Testis (tissue), 2 donors: ENCODE measurements at regions not wholly inside any gene's neighbourhood (a gene's known extent, or its start where the extent isn't known, plus 50 kb on each side); places are given as distances from the start of the nearest gene placed in this dataset.

ENCODE experiments used
- POLR2A ChIP-seq: fragments of 450-650 bp; IDR thresholded peaks from one replicate; pipeline ENCODE4 v1.6.1; 2017; ENCODE audit warnings: antibody characterized with exemption, mild to moderate bottlenecking, moderate library complexity
- TF ChIP-seq, protein P1 (sequence below), 3 experiments: fragments of 450-650 bp in 2 of 3; fragments of 200-600 bp in 1 of 3; sonication (generic) in 1 of 3; IDR thresholded peaks; one replicate each; pipeline ENCODE4 v1.5.1; 2016 to 2019; ENCODE audit warnings: antibody characterized with exemption in 3 of 3, mild to moderate bottlenecking in 2 of 3, moderate library complexity in 1 of 3

DNA sequence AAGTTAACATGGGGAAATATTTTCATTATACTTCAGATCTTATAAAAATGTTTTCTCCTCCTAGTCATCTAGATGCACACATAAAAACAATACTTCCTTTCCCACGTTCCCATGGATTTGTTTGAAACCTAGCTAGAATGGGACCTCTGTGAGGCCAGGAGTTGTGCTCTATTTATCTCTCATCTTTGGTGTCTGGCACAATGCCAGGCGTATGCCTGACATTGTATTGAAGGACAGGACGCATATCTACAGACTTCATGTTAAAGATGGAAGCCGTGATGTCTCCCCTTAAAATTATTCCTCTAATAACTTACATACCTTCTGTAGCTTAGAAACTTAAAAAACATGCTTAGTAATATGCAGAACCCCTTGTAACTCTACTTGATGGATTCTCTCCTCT, 394.5 kb upstream of the FAT1 start:
- TF ChIP-seq POLR2A = no peak
- TF ChIP-seq, protein P1, sequence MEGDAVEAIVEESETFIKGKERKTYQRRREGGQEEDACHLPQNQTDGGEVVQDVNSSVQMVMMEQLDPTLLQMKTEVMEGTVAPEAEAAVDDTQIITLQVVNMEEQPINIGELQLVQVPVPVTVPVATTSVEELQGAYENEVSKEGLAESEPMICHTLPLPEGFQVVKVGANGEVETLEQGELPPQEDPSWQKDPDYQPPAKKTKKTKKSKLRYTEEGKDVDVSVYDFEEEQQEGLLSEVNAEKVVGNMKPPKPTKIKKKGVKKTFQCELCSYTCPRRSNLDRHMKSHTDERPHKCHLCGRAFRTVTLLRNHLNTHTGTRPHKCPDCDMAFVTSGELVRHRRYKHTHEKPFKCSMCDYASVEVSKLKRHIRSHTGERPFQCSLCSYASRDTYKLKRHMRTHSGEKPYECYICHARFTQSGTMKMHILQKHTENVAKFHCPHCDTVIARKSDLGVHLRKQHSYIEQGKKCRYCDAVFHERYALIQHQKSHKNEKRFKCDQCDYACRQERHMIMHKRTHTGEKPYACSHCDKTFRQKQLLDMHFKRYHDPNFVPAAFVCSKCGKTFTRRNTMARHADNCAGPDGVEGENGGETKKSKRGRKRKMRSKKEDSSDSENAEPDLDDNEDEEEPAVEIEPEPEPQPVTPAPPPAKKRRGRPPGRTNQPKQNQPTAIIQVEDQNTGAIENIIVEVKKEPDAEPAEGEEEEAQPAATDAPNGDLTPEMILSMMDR (IDR thresholded peaks at IDR 0.05) = no peak
